C4-2B (cell line): ENCODE measurements at regions not wholly inside any gene's neighbourhood (a gene's known extent, or its start where the extent isn't known, plus 50 kb on each side); places are given as distances from the start of the nearest gene placed in this dataset.
A peak's percentile ranks its signal among the peaks of the same experiment; 100 is the strongest.
"Not testable (repeated sequence)": the region's sequence is repeated elsewhere in the genome, so short reads cannot be mapped to it uniquely, and the experiment has no call there.

ENCODE experiments used
- H3K27ac ChIP-seq: fragments of 450-650 bp; 2 replicates; pipeline ENCODE4 v1.5.1; 2017
- ZFX ChIP-seq: fragments of 450-650 bp; IDR thresholded peaks from 2 replicates; pipeline ENCODE4 v1.6.1; 2017
- TF ChIP-seq, protein P1 (sequence below): fragments of 450-650 bp; conservative IDR thresholded peaks from 2 replicates; pipeline ENCODE4 v1.5.1; 2017; ENCODE audit warnings: mild to moderate bottlenecking

- not testable (repeated sequence) for H3K27ac ChIP-seq
Measured at GRCh38 chr7:63748571-63749302, 249.9 kb upstream of the ZNF722 start.

- not testable (repeated sequence) for H3K27ac ChIP-seq
Measured at GRCh38 chr7:63752446-63752845, 246.2 kb upstream of the ZNF722 start.

DNA sequence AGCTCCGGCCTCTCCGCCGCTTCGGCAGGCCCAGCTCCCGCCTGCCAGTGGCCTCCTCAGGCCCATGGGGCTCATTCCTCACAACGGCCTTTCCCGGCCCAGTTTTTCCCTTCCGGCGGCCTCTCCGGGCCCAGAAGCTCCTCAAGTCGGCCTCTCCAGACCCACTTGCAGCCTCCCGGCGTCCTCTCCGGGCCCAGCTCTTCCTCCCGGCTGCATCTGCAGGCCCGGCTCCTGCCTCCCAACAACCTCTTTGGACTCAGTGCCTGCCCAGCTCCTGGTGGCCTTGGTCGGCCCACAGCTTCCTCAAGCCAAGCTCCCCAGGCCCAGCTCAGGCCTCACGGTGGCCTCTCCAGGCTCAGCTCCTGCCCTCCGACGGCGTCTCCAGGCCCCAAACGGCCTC is 245.5 kb upstream of the ZNF722 start:
- H3K27ac ChIP-seq = not testable (repeated sequence)

GRCh38 chr7:63760202-63760601 is 238.4 kb upstream of the ZNF722 start:
- not testable (repeated sequence) for H3K27ac ChIP-seq

GRCh38 chr7:63765541-63765940 is 233.1 kb upstream of the ZNF722 start:
- H3K27ac ChIP-seq = not testable (repeated sequence)

GRCh38 chr7:63766197-63766596 is 232.5 kb upstream of the ZNF722 start:
- H3K27ac ChIP-seq = not testable (repeated sequence)

GRCh38 chr7:63770162-63770561 is 228.5 kb upstream of the ZNF722 start:
- not testable (repeated sequence) for H3K27ac ChIP-seq

DNA sequence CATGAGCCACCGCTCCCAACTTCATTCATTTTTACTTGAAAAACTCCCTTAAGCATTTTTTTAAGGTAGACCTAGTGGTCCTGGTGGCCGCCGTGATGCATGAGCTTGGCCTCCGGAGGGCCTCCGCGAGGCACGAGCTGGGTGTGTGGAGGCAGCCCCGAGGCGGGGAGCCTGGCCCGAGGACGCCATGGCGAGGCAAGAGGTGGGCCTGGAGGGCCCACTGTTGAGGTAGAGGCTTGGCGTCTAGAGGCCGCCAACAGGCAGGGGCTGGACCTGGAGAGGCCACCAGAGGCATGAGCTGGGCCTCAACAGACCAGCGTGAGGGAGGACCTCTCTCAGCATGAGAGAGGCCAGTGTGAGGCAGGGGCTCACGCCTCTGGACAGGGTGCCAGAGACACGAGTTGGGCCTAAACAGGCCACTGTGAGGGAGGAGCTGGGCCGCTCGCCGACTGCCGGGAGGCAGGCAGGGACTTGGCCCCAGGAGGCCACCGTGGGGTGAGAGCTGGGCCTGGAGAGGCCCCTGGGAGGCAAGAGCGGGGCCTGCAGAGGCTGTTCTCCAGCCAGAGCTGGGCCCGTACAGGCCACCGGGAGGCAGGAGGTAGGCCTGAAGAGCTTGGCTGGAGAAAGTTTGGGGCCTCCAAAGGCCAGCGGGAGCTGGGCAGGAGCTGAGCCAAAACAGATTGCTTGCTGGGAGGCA is 227.1 kb upstream of the ZNF722 start:
- H3K27ac ChIP-seq = not testable (repeated sequence)

GRCh38 chr7:63789378-63790176 is 209.1 kb upstream of the ZNF722 start:
- peak overlapping the region; percentile 47 for H3K27ac ChIP-seq
- no peak for TF ChIP-seq ZFX
- TF ChIP-seq, protein P1, sequence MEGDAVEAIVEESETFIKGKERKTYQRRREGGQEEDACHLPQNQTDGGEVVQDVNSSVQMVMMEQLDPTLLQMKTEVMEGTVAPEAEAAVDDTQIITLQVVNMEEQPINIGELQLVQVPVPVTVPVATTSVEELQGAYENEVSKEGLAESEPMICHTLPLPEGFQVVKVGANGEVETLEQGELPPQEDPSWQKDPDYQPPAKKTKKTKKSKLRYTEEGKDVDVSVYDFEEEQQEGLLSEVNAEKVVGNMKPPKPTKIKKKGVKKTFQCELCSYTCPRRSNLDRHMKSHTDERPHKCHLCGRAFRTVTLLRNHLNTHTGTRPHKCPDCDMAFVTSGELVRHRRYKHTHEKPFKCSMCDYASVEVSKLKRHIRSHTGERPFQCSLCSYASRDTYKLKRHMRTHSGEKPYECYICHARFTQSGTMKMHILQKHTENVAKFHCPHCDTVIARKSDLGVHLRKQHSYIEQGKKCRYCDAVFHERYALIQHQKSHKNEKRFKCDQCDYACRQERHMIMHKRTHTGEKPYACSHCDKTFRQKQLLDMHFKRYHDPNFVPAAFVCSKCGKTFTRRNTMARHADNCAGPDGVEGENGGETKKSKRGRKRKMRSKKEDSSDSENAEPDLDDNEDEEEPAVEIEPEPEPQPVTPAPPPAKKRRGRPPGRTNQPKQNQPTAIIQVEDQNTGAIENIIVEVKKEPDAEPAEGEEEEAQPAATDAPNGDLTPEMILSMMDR = no peak

- H3K27ac ChIP-seq = peak overlapping the region; percentile 47
Measured at GRCh38 chr7:63790177-63790763, 208.4 kb upstream of the ZNF722 start.
